ENCODE measurements at regions not wholly inside any gene's neighbourhood (a gene's known extent, or its start where the extent isn't known, plus 50 kb on each side); places are given as distances from the start of the nearest gene placed in this dataset.

DNA sequence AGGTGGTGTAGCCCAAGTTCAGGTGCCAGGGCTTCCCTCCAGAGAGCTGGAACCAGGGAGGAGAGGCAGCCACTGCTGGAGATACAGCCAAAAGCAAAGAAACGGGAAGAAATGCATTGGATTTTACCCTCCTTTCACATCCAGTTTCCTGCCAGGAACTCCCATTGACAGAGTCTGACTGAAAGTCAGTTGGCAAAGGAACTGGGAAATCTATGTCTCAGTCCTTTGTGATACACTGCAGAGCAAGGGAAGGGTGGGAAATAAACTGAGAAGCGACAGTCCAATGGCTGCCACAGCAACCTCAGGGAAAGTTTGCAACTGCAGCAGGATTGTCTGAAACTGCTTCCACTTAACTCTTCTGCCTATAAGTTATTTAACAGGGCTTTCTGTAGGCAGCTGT lies 142.6 kb downstream of the SATB1 start:
- no peak for ATAC-seq
- H3K9me3 ChIP-seq = no peaks in the 10 kb centered on the region
- intact Hi-C loops (cut with DNase I, micrococcal nuclease) = no loop called here
- H3K36me3 ChIP-seq (ENCODE audit: low read depth) = no peaks in the 10 kb centered on the region
- TF ChIP-seq, protein P1, sequence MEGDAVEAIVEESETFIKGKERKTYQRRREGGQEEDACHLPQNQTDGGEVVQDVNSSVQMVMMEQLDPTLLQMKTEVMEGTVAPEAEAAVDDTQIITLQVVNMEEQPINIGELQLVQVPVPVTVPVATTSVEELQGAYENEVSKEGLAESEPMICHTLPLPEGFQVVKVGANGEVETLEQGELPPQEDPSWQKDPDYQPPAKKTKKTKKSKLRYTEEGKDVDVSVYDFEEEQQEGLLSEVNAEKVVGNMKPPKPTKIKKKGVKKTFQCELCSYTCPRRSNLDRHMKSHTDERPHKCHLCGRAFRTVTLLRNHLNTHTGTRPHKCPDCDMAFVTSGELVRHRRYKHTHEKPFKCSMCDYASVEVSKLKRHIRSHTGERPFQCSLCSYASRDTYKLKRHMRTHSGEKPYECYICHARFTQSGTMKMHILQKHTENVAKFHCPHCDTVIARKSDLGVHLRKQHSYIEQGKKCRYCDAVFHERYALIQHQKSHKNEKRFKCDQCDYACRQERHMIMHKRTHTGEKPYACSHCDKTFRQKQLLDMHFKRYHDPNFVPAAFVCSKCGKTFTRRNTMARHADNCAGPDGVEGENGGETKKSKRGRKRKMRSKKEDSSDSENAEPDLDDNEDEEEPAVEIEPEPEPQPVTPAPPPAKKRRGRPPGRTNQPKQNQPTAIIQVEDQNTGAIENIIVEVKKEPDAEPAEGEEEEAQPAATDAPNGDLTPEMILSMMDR (IDR thresholded peaks at IDR 0.05) = no peak
- no peak for DNase-seq
- H3K4me3 ChIP-seq = no peak overlapping the region
- no peaks in the 10 kb centered on the region for H3K4me1 ChIP-seq (ENCODE audit: low read depth)

DNA sequence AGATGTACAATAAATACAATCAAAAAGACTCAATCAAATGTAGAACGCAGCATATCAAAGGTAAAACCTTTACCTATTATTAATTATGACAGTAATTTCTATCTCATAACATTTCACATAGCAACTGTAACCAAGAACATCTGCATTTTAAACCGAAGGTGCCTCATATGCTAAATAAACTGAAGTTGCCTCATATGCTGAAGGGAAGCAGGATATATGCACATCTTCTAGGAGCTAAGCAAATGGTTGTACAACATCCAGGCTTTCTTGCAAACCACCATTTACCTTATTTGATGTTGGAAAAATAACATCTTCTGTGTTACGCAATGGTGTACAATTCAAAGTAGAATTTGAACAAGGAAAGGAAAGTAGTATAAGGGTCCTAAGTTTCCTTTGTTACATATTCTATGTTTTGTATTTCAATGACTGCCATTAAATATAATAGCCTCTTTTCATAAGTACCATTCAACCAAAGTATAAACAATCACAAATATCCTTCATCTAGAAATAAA lies 145.9 kb downstream of the SATB1 start:
- no peaks in the 10 kb centered on the region for H3K9me3 ChIP-seq
- H3K36me3 ChIP-seq (ENCODE audit: low read depth) = no peaks in the 10 kb centered on the region
- DNase-seq = no peak
- intact Hi-C loops (cut with DNase I, micrococcal nuclease) = no loop called here
- H3K4me1 ChIP-seq (ENCODE audit: low read depth) = no peaks in the 10 kb centered on the region
- TF ChIP-seq, protein P1 (IDR thresholded peaks at IDR 0.05) = no peak
- ATAC-seq = no peak
- no peak overlapping the region for H3K4me3 ChIP-seq

DNA sequence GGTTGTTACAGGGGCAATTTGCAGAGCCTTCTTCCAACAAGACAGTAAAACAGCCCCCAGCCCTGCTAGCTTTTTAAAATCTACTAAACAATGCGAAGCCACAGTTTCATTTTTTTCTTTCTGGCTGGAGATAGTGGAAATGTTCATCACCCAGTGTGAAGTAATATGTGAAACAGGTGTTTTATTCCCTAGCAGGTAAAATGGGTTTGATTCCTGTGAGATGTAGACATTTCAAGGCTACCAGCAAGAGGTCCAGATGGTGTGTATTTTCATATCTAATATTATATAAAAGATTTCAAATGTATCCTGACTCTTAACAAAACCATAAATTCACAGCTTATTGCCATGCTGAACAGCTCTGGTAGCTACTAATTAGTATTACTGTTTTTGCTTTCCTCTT lies 160.3 kb downstream of the SATB1 start:
- intact Hi-C loops (cut with DNase I, micrococcal nuclease) = no loop called here
- no peaks in the 10 kb centered on the region for H3K36me3 ChIP-seq (ENCODE audit: low read depth)
- TF ChIP-seq, protein P1 (IDR thresholded peaks at IDR 0.05) = no peak
- ATAC-seq (no peak), DNase-seq (no peak)
- H3K4me1 ChIP-seq (ENCODE audit: low read depth) = no peaks in the 10 kb centered on the region
- no peak overlapping the region for H3K4me3 ChIP-seq
- H3K9me3 ChIP-seq = no peaks in the 10 kb centered on the region

DNA sequence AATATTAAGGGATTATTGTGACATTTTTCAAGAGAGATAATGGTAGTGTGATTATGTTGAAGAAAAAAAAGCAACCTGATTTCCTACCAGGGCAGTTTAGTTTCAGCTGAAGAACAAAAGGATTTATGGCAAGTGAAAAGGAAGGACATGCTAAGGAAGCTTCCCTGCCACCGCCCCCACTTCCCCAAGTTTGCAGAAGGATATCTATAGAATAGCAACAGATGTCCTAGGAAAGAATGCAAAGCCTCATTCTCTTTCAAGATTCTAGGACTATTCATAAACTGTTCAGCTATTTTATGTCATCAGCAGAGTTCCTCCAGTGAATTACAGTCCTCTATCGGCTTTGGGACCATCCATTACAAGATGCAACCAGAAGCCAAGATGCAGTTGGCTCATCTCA lies 160.8 kb downstream of the SATB1 start:
- Histone ChIP-seq H3K4me1 (ENCODE audit: low read depth) (no peaks in the 10 kb centered on the region), H3K9me3 (no peaks in the 10 kb centered on the region), H3K4me3 (no peak overlapping the region), H3K36me3 (ENCODE audit: low read depth) (no peaks in the 10 kb centered on the region)
- TF ChIP-seq, protein P1 (IDR thresholded peaks at IDR 0.05) = no peak
- no peak for DNase-seq
- no peak for ATAC-seq
- intact Hi-C loops (cut with DNase I, micrococcal nuclease) = no loop called here

DNA sequence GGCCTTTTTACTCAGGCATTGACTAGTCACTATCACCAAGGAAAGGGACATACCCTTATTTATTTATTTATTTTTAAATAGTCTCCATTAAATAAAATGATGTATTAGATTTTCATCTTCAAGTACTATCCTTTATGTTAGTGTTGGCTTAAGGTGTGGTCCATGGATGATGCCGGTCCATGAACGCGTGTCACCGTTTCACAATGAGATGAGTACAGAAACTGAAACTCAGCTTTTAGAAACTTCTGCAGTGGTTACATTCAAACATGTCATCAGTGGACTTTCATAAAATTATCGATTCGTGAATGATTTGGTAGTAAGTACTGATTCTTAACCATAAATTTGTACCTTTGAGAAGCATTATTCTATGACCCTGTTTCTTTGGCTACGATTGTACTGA lies 166.6 kb downstream of the SATB1 start:
- Histone ChIP-seq H3K4me1 (ENCODE audit: low read depth) (no peaks in the 10 kb centered on the region), H3K4me3 (no peak overlapping the region), H3K36me3 (ENCODE audit: low read depth) (no peaks in the 10 kb centered on the region), H3K9me3 (no peaks in the 10 kb centered on the region)
- DNase-seq = no peak
- intact Hi-C loops (cut with DNase I, micrococcal nuclease) = no loop called here
- no peak for ATAC-seq
- TF ChIP-seq, protein P1 (IDR thresholded peaks at IDR 0.05) = no peak

DNA sequence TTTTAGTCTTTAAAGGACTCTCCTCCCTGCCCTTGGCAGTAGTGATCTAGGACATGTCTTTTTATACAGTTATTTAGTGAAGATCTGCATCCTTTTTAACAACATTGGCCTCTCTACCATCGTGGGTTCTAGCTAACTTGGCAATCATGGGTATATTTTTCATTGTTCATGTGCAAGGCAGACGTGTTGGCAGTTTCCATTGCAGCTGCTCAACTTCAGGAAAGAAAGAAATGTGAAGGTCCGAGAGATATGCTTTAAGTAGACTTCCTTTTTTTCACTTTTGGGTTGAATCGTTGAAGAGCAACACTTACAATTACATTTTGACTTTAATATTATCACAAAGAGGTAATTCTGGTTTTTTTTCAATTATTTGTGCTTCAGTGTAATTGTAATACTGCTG lies 172.6 kb downstream of the SATB1 start:
- Histone ChIP-seq H3K36me3 (ENCODE audit: low read depth) (no peaks in the 10 kb centered on the region), H3K4me1 (ENCODE audit: low read depth) (no peaks in the 10 kb centered on the region), H3K4me3 (no peak overlapping the region), H3K9me3 (no peaks in the 10 kb centered on the region)
- intact Hi-C loops (cut with DNase I, micrococcal nuclease) = no loop called here
- ATAC-seq (no peak), DNase-seq (no peak)
- TF ChIP-seq, protein P1 (IDR thresholded peaks at IDR 0.05) = no peak

Measured in mucosa of descending colon (tissue), 3 donors.